Keratinocyte (primary cell): ENCODE measurements at regions not wholly inside any gene's neighbourhood (a gene's known extent, or its start where the extent isn't known, plus 50 kb on each side); places are given as distances from the start of the nearest gene placed in this dataset.

Experiments used
- EZH2 ChIP-seq: IDR thresholded peaks from one replicate; pipeline ENCODE4 v1.6.1; 2012; ENCODE audit warnings: inconsistent platforms, mild to moderate bottlenecking, low read length, moderate library complexity
- TF ChIP-seq, protein P1 (sequence below), 3 experiments: IDR thresholded peaks in 1 of 3; conservative IDR thresholded peaks in 1 of 3; optimal IDR thresholded peaks in 1 of 3; 2 replicates in 2 of 3; 3 replicates in 1 of 3; pipeline versions ENCODE3 to v1.5.1; 2011; ENCODE audit warnings: low read length in 3 of 3, mild to moderate bottlenecking in 3 of 3, moderate library complexity in 2 of 3, control low read depth in 1 of 3, inconsistent platforms in 1 of 3; ENCODE audit not compliant: insufficient read depth in 2 of 3; ENCODE audit errors: extremely low read depth in 1 of 3

DNA sequence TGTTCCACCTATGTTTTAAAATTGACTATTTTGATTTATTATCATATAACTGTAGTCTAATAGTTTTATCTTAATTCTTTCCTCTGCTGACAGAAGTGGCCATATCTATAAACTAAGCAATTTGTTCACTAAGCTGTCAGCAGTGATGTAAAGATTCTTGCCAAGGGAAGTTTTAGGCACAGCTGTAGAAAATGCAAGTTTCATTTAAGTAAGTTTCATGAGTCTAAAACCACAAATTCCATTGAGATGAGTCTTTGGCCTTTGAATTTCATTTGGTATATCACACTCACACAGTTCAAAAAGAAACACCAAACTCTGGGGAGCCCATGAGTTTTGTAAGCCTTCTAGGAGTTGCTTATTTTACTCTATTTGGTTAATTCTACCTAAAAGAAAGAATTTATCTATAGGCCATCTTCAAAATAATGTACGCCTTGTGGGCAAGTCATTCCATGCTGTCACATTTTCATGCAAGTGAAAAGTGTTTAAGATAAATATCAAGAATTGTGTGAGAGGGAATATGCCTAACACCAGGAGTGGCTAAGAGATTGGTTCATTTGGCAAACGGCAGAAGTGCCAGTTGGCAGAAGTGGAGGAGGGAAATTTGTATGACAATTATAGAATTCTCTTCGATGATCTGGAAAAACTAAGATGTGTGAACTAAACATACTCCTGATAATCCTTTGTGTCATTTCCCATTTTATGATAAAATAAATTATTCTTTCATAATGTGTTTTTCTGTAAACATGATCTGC lies 292.9 kb downstream of the ZIC4 start:
- TF ChIP-seq, protein P1, sequence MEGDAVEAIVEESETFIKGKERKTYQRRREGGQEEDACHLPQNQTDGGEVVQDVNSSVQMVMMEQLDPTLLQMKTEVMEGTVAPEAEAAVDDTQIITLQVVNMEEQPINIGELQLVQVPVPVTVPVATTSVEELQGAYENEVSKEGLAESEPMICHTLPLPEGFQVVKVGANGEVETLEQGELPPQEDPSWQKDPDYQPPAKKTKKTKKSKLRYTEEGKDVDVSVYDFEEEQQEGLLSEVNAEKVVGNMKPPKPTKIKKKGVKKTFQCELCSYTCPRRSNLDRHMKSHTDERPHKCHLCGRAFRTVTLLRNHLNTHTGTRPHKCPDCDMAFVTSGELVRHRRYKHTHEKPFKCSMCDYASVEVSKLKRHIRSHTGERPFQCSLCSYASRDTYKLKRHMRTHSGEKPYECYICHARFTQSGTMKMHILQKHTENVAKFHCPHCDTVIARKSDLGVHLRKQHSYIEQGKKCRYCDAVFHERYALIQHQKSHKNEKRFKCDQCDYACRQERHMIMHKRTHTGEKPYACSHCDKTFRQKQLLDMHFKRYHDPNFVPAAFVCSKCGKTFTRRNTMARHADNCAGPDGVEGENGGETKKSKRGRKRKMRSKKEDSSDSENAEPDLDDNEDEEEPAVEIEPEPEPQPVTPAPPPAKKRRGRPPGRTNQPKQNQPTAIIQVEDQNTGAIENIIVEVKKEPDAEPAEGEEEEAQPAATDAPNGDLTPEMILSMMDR (optimal IDR thresholded peaks at IDR 0.05 in 1 of 3, IDR thresholded peaks at IDR 0.05 in 1 of 3, conservative IDR thresholded peaks at IDR 0.05 in 1 of 3; ENCODE audit: extremely low read depth in 1 of 3, insufficient read depth in 2 of 3, low read length in 3 of 3) = no peak
- TF ChIP-seq EZH2 = no peak
